GM21390 (cell line): ENCODE measurements at regions not wholly inside any gene's neighbourhood (a gene's known extent, or its start where the extent isn't known, plus 50 kb on each side); places are given as distances from the start of the nearest gene placed in this dataset.
"Not testable (repeated sequence)": the region's sequence is repeated elsewhere in the genome, so short reads cannot be mapped to it uniquely, and the experiment has no call there.

Source experiments
- ATAC-seq: cut with Tn5 transposase; IDR thresholded peaks from one replicate; pipeline ENCODE4 v1.9.1; 2021; ENCODE audit not compliant: unreplicated experiment

GRCh38 chr15:79738143-79738542 is 158.7 kb downstream of the MTHFS start:
- ATAC-seq = no peak

- ATAC-seq = no peak
Observed at GRCh38 chr15:79740561-79740960, 156.3 kb downstream of the MTHFS start.

- ATAC-seq = no peak
Observed at GRCh38 chr15:79743032-79743431, 153.8 kb downstream of the MTHFS start.

- not testable (repeated sequence) for ATAC-seq
Observed at GRCh38 chr15:79744485-79744884, 152.3 kb downstream of the MTHFS start.

- no peak for ATAC-seq
Observed at GRCh38 chr15:79756365-79756764, 140.4 kb downstream of the MTHFS start.

GRCh38 chr15:79765081-79765480 is 131.7 kb downstream of the MTHFS start:
- no peak for ATAC-seq

- no peak for ATAC-seq
Observed at GRCh38 chr15:79769069-79769481, 127.7 kb downstream of the MTHFS start.

GRCh38 chr15:79769933-79770759 is 126.7 kb downstream of the MTHFS start:
- no peak for ATAC-seq

- no peak for ATAC-seq
Observed at GRCh38 chr15:79773128-79773527, 123.7 kb downstream of the MTHFS start.

GRCh38 chr15:79775821-79776220 is 121.0 kb downstream of the MTHFS start:
- no peak for ATAC-seq

- ATAC-seq = no peak
Observed at GRCh38 chr15:79777916-79778315, 118.9 kb downstream of the MTHFS start.

- ATAC-seq = no peak
Observed at GRCh38 chr15:79778378-79778990, 118.3 kb downstream of the MTHFS start.

GRCh38 chr15:79779746-79780145 is 117.1 kb downstream of the MTHFS start:
- no peak for ATAC-seq

GRCh38 chr15:79782307-79782706 is 114.5 kb downstream of the MTHFS start:
- ATAC-seq = not testable (repeated sequence)
